ENCODE measurements at regions not wholly inside any gene's neighbourhood (a gene's known extent, or its start where the extent isn't known, plus 50 kb on each side); places are given as distances from the start of the nearest gene placed in this dataset.

- no TSS peak for BruUV-seq (replicated peaks)
- Histone ChIP-seq H3K4me3 (ENCODE audit: low read depth, low read length) (no peak overlapping the region), H3K4me1 (no peaks in the 10 kb centered on the region), H3K27me3 (replicated peaks; ENCODE audit: control insufficient read depth, insufficient read depth, low read length) (no peaks in the 10 kb centered on the region), H3K9me3 (no peaks in the 10 kb centered on the region), H3K36me3 (ENCODE audit: control insufficient read depth, insufficient read depth, low read length) (no peaks in the 10 kb centered on the region)
- ChIA-PET CTCF (no interaction called here), POLR2A (no interaction called here)
- Mint-ChIP-seq H3K36me3 (ENCODE audit: insufficient read depth, unreplicated experiment) (no peaks in the 10 kb centered on the region), H3K27ac (ENCODE audit: unreplicated experiment) (no peak overlapping the region), H3K4me1 (ENCODE audit: low read depth, unreplicated experiment) (no peaks in the 10 kb centered on the region), H3K9me3 (ENCODE audit: unreplicated experiment) (no peaks in the 10 kb centered on the region), H3K27me3 (ENCODE audit: insufficient read depth, unreplicated experiment) (peaks cover 3% of the 10 kb centered on the region), H3K4me3 (ENCODE audit: unreplicated experiment) (no peak overlapping the region)
- intact Hi-C loops (cut with micrococcal nuclease; ENCODE audit: unreplicated experiment), result no loop called here
- no peak for DNase-seq
- no peak for TF ChIP-seq CTCF (IDR thresholded peaks at IDR 0.05; ENCODE audit: insufficient read depth in 1 of 2, low read depth in 1 of 2, low read length in 1 of 2, severe bottlenecking in 1 of 2, unreplicated experiment in 1 of 2)
These were observed 218.2 kb downstream of the RBM43 start for GRCh38 chr2:151043484-151043883.

GRCh38 chr2:151042964-151043363 is 218.7 kb downstream of the RBM43 start:
- Histone ChIP-seq H3K4me3 (ENCODE audit: low read depth, low read length) (no peak overlapping the region), H3K4me1 (no peaks in the 10 kb centered on the region), H3K36me3 (ENCODE audit: control insufficient read depth, insufficient read depth, low read length) (no peaks in the 10 kb centered on the region), H3K27me3 (replicated peaks; ENCODE audit: control insufficient read depth, insufficient read depth, low read length) (no peaks in the 10 kb centered on the region), H3K9me3 (no peaks in the 10 kb centered on the region)
- H3K4me3 Mint-ChIP-seq (ENCODE audit: unreplicated experiment), result no peak overlapping the region
- no peak overlapping the region for H3K27ac Mint-ChIP-seq (ENCODE audit: unreplicated experiment)
- no peak for TF ChIP-seq CTCF (IDR thresholded peaks at IDR 0.05; ENCODE audit: insufficient read depth in 1 of 2, low read depth in 1 of 2, low read length in 1 of 2, severe bottlenecking in 1 of 2, unreplicated experiment in 1 of 2)
- POLR2A ChIA-PET, result no interaction called here
- no peaks in the 10 kb centered on the region for H3K36me3 Mint-ChIP-seq (ENCODE audit: insufficient read depth, unreplicated experiment)
- CTCF ChIA-PET, result no interaction called here
- peaks cover 3% of the 10 kb centered on the region for H3K27me3 Mint-ChIP-seq (ENCODE audit: insufficient read depth, unreplicated experiment)
- intact Hi-C loops (cut with micrococcal nuclease; ENCODE audit: unreplicated experiment), result no loop called here
- no peak for DNase-seq
- no TSS peak for BruUV-seq (replicated peaks)
- H3K4me1 Mint-ChIP-seq (ENCODE audit: low read depth, unreplicated experiment), result no peaks in the 10 kb centered on the region
- no peaks in the 10 kb centered on the region for H3K9me3 Mint-ChIP-seq (ENCODE audit: unreplicated experiment)

DNA sequence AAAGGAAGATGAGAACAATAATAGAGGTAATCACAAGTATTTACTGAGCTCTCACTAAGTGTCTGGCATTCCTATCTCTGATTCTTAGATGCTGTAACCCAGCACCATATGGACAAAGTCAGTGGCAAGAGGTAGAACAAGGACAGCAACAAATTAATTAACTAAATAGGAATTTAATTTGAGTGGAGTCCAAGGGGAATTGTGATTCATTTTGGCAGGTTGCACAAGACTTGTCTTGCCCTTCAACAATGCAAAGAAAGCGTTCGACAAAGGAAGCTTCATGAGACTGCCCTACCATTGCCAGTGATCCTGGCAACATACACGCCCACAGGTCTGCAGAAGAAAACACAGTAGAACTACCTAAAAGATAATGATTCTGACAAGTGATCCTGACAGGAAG is 221.6 kb downstream of the RBM43 start:
- Histone ChIP-seq H3K27me3 (replicated peaks; ENCODE audit: control insufficient read depth, insufficient read depth, low read length) (no peaks in the 10 kb centered on the region), H3K4me3 (ENCODE audit: low read depth, low read length) (no peak overlapping the region), H3K4me1 (no peaks in the 10 kb centered on the region), H3K36me3 (ENCODE audit: control insufficient read depth, insufficient read depth, low read length) (no peaks in the 10 kb centered on the region), H3K9me3 (no peaks in the 10 kb centered on the region)
- no peak for DNase-seq
- intact Hi-C loops (cut with micrococcal nuclease; ENCODE audit: unreplicated experiment), result no loop called here
- Mint-ChIP-seq H3K4me1 (ENCODE audit: low read depth, unreplicated experiment) (no peaks in the 10 kb centered on the region), H3K9me3 (ENCODE audit: unreplicated experiment) (no peaks in the 10 kb centered on the region), H3K27me3 (ENCODE audit: insufficient read depth, unreplicated experiment) (peaks cover 3% of the 10 kb centered on the region), H3K27ac (ENCODE audit: unreplicated experiment) (no peak overlapping the region), H3K4me3 (ENCODE audit: unreplicated experiment) (no peak overlapping the region), H3K36me3 (ENCODE audit: insufficient read depth, unreplicated experiment) (no peaks in the 10 kb centered on the region)
- no TSS peak for BruUV-seq (replicated peaks)
- ChIA-PET CTCF (no interaction called here), POLR2A (no interaction called here)
- TF ChIP-seq CTCF (IDR thresholded peaks at IDR 0.05; ENCODE audit: insufficient read depth in 1 of 2, low read depth in 1 of 2, low read length in 1 of 2, severe bottlenecking in 1 of 2, unreplicated experiment in 1 of 2), result no peak
